Peyer's patch (tissue), 4 donors: ENCODE measurements at regions not wholly inside any gene's neighbourhood (a gene's known extent, or its start where the extent isn't known, plus 50 kb on each side); places are given as distances from the start of the nearest gene placed in this dataset.

Experiments used
- CTCF ChIP-seq, 6 experiments: fragments of 450-650 bp in 4 of 6; fragments of 200-600 bp in 2 of 6; sonication (generic) in 1 of 6; IDR thresholded peaks; one replicate each; pipeline ENCODE4 v1.5.1; 2017 to 2019; ENCODE audit warnings: antibody characterized with exemption in 6 of 6, mild to moderate bottlenecking in 3 of 6, moderate library complexity in 1 of 6
- POLR2A ChIP-seq, 2 donors: fragments of 450-650 bp; IDR thresholded peaks; one replicate each; pipeline ENCODE4 v1.5.1; 2017; ENCODE audit warnings: antibody characterized with exemption in 2 of 2, mild to moderate bottlenecking in 2 of 2, moderate library complexity in 2 of 2

GRCh38 chr18:24826605-24827004 is 366.2 kb downstream of the HRH4 start:
- TF ChIP-seq POLR2A (IDR thresholded peaks at IDR 0.05) (no peak), CTCF (IDR thresholded peaks at IDR 0.05) (no peak)
